ENCODE measurements at regions not wholly inside any gene's neighbourhood (a gene's known extent, or its start where the extent isn't known, plus 50 kb on each side); places are given as distances from the start of the nearest gene placed in this dataset.

DNA sequence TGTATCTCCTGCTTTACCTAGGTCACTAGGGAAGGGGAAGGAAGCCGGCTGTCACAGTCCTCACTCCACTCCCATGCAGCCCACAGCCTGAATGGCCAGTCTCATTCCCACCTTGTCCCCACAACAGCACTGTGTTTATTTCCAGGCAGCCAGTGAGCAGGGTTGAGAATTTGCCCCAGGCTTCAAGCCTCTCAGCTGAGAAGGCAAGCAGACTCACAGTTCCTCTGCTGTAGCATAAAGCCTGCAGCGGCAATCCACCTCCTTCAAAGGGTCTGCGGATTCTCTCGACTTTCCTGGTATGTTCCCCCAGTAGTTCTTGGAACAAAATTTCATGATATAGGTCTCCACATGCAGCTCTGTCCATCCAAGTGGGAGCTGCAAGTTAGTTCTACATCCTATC is 262.9 kb upstream of the GULP1 start:
- TF ChIP-seq CTCF (IDR thresholded peaks at IDR 0.05; ENCODE audit: insufficient read depth, low read length, poor library complexity, severe bottlenecking) (no peak), EZH2phosphoT487 (conservative IDR thresholded peaks at IDR 0.05; ENCODE audit: low read length) (no peak)
